ENCODE measurements at regions not wholly inside any gene's neighbourhood (a gene's known extent, or its start where the extent isn't known, plus 50 kb on each side); places are given as distances from the start of the nearest gene placed in this dataset.

- Histone ChIP-seq H3K9me3 (no peaks in the 10 kb centered on the region), H3K27ac (no peak overlapping the region), H3K4me1 (ENCODE audit: control insufficient read depth in 1 of 2, low read depth in 2 of 2) (no peaks in the 10 kb centered on the region), H3K36me3 (no peaks in the 10 kb centered on the region), H3K27me3 (replicated peaks; ENCODE audit: insufficient read depth) (no peaks in the 10 kb centered on the region), H3K4me3 (no peak overlapping the region)
- DNase-seq (ENCODE audit: low spot score) (no peak), ATAC-seq (ENCODE audit: insufficient number of reproducible peaks, low FRiP score, low read depth) (no peak)
- TF ChIP-seq CTCF (IDR thresholded peaks at IDR 0.05): no peak
These were observed 80.1 kb downstream of the MYCN start for GRCh38 chr2:16020389-16021008.

- no peaks in the 10 kb centered on the region for H3K27me3 ChIP-seq (replicated peaks; ENCODE audit: insufficient read depth)
- H3K4me3 ChIP-seq: no peak overlapping the region
- no peaks in the 10 kb centered on the region for H3K36me3 ChIP-seq
- no peaks in the 10 kb centered on the region for H3K9me3 ChIP-seq
- H3K4me1 ChIP-seq (ENCODE audit: control insufficient read depth in 1 of 2, low read depth in 2 of 2): no peaks in the 10 kb centered on the region
- ATAC-seq (ENCODE audit: insufficient number of reproducible peaks, low FRiP score, low read depth) (no peak), DNase-seq (ENCODE audit: low spot score) (no peak)
- H3K27ac ChIP-seq: no peak overlapping the region
- TF ChIP-seq CTCF (IDR thresholded peaks at IDR 0.05): no peak
These were observed 79.4 kb downstream of the MYCN start for GRCh38 chr2:16019617-16020351.

GRCh38 chr2:16019060-16019480, 78.7 kb downstream of the MYCN start:
- no peak overlapping the region for H3K27ac ChIP-seq
- no peaks in the 10 kb centered on the region for H3K27me3 ChIP-seq (replicated peaks; ENCODE audit: insufficient read depth)
- ATAC-seq (ENCODE audit: insufficient number of reproducible peaks, low FRiP score, low read depth): no peak
- no peak overlapping the region for H3K4me3 ChIP-seq
- H3K9me3 ChIP-seq: no peaks in the 10 kb centered on the region
- H3K4me1 ChIP-seq (ENCODE audit: control insufficient read depth in 1 of 2, low read depth in 2 of 2): no peaks in the 10 kb centered on the region
- DNase-seq (ENCODE audit: low spot score): no peak
- H3K36me3 ChIP-seq: no peaks in the 10 kb centered on the region
- no peak for TF ChIP-seq CTCF (IDR thresholded peaks at IDR 0.05)

GRCh38 chr2:16018277-16019059, 78.1 kb downstream of the MYCN start:
- no peaks in the 10 kb centered on the region for H3K4me1 ChIP-seq (ENCODE audit: control insufficient read depth in 1 of 2, low read depth in 2 of 2)
- TF ChIP-seq CTCF (IDR thresholded peaks at IDR 0.05): no peak
- H3K4me3 ChIP-seq: no peak overlapping the region
- ATAC-seq (ENCODE audit: insufficient number of reproducible peaks, low FRiP score, low read depth): no peak
- no peak overlapping the region for H3K27ac ChIP-seq
- no peaks in the 10 kb centered on the region for H3K27me3 ChIP-seq (replicated peaks; ENCODE audit: insufficient read depth)
- no peaks in the 10 kb centered on the region for H3K9me3 ChIP-seq
- no peaks in the 10 kb centered on the region for H3K36me3 ChIP-seq
- no peak for DNase-seq (ENCODE audit: low spot score)

- H3K9me3 ChIP-seq: no peaks in the 10 kb centered on the region
- H3K4me3 ChIP-seq: no peak overlapping the region
- ATAC-seq (ENCODE audit: insufficient number of reproducible peaks, low FRiP score, low read depth) (no peak), DNase-seq (ENCODE audit: low spot score) (no peak)
- H3K27me3 ChIP-seq (replicated peaks; ENCODE audit: insufficient read depth): no peaks in the 10 kb centered on the region
- H3K36me3 ChIP-seq: no peaks in the 10 kb centered on the region
- no peak overlapping the region for H3K27ac ChIP-seq
- no peaks in the 10 kb centered on the region for H3K4me1 ChIP-seq (ENCODE audit: control insufficient read depth in 1 of 2, low read depth in 2 of 2)
- no peak for TF ChIP-seq CTCF (IDR thresholded peaks at IDR 0.05)
These were observed 75.9 kb downstream of the MYCN start for GRCh38 chr2:16016282-16016681.
